A673 (cell line): ENCODE measurements at regions not wholly inside any gene's neighbourhood (a gene's known extent, or its start where the extent isn't known, plus 50 kb on each side); places are given as distances from the start of the nearest gene placed in this dataset.

Experiments used
- BruUV-seq: library from RNA; stranded (reverse); fragments of 400-500 nt; replicated peaks from 2 replicates; lab custom pipeline; 2021; lab: Mats Ljungman, UMichigan
- CTCF ChIA-PET: fragments of 300-600 bp; sonication (Branson Sonifier 250); formaldehyde crosslinking; loops from one replicate; lab custom pipeline; 2022; ENCODE audit warnings: antibody characterized with exemption; lab: Charles Lee
- POLR2A ChIA-PET: fragments of 300-600 bp; sonication (Branson Sonifier 250); formaldehyde crosslinking; loops from one replicate; lab custom pipeline; 2022; ENCODE audit warnings: antibody characterized with exemption; ENCODE audit not compliant: low non-redundant PET; lab: Charles Lee
- DNase-seq: peaks from one replicate; pipeline ENCODE4 v3.0.0-alpha.2; 2015; ENCODE audit warnings: low spot score
- H3K27ac ChIP-seq: fragments of 200-600 bp; sonication (generic); 2 replicates; pipeline ENCODE4 v1.5.1; 2016; ENCODE audit warnings: mixed run types, low read depth, mild to moderate bottlenecking, mixed read lengths, antibody characterized with exemption, low read length; ENCODE audit not compliant: poor library complexity, severe bottlenecking
- H3K27me3 ChIP-seq: fragments of 200-600 bp; sonication (generic); replicated peaks from 2 replicates; pipeline ENCODE4 v1.6.1; 2017; ENCODE audit warnings: mixed run types, low read depth, mild to moderate bottlenecking, mixed read lengths, antibody characterized with exemption, low read length; ENCODE audit not compliant: insufficient read depth, poor library complexity
- H3K36me3 ChIP-seq: fragments of 200-600 bp; sonication (generic); 2 replicates; pipeline ENCODE4 v1.6.1; 2016; ENCODE audit warnings: mixed run types, mild to moderate bottlenecking, mixed read lengths, antibody characterized with exemption, low read length; ENCODE audit not compliant: insufficient read depth, poor library complexity, severe bottlenecking
- H3K4me1 ChIP-seq: fragments of 200-600 bp; sonication (generic); 2 replicates; pipeline ENCODE4 v1.6.1; 2017; ENCODE audit warnings: mixed run types, mild to moderate bottlenecking, mixed read lengths, antibody characterized with exemption, low read length; ENCODE audit not compliant: insufficient read depth, poor library complexity, severe bottlenecking
- H3K4me3 ChIP-seq: fragments of 200-600 bp; sonication (generic); 2 replicates; pipeline ENCODE4 v1.5.1; 2016; ENCODE audit warnings: low read depth, mixed run types, mild to moderate bottlenecking, mixed read lengths, low read length; ENCODE audit not compliant: poor library complexity, severe bottlenecking
- H3K9me3 ChIP-seq: fragments of 200-600 bp; sonication (generic); 2 replicates; pipeline ENCODE4 v1.6.1; 2016; ENCODE audit warnings: mixed run types, low read depth, mild to moderate bottlenecking, mixed read lengths, antibody characterized with exemption, low read length; ENCODE audit not compliant: poor library complexity, severe bottlenecking
- EZH2 ChIP-seq: fragments of 200-600 bp; sonication (generic); IDR thresholded peaks from 2 replicates; pipeline ENCODE4 v1.6.1; 2017; ENCODE audit warnings: borderline replicate concordance, low read depth, mild to moderate bottlenecking, mixed read lengths, antibody characterized with exemption, low read length; ENCODE audit not compliant: poor library complexity, severe bottlenecking
- intact Hi-C: fragments of 100-400 bp; cut with micrococcal nuclease; formaldehyde crosslinking; loops from one replicate; pipeline ENCODE4 v1.10.0; 2022; ENCODE audit not compliant: unreplicated experiment
- TF ChIP-seq, protein P1 (sequence below): fragments of 300-800, 200-600 bp; sonication (generic); conservative IDR thresholded peaks from 2 replicates; pipeline ENCODE4 v1.5.1; 2017; ENCODE audit warnings: low read depth, mild to moderate bottlenecking, antibody characterized with exemption, low read length, moderate library complexity, mixed read lengths

DNA sequence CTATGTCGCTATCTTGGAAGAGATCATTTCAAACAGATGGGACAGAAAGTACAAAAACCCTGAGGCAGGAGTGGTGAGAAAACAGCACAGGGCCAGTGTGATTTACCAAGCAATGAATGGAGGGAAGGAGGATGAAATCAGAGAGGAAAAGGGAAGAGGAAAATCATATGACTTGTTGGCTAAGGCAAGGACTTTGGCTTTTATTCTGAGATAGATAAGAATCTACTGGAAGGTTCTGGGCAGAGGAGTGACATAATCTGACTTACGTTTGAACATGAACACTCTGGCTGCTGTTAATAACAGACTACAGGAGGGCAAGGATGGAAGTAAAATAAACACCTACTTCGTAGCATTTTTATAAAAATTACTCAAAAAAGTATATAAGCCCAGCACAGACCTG is 207.8 kb upstream of the SLC7A11 start:
- CTCF ChIA-PET = no interaction called here
- POLR2A ChIA-PET = no interaction called here
- no peak for DNase-seq
- TF ChIP-seq, protein P1, sequence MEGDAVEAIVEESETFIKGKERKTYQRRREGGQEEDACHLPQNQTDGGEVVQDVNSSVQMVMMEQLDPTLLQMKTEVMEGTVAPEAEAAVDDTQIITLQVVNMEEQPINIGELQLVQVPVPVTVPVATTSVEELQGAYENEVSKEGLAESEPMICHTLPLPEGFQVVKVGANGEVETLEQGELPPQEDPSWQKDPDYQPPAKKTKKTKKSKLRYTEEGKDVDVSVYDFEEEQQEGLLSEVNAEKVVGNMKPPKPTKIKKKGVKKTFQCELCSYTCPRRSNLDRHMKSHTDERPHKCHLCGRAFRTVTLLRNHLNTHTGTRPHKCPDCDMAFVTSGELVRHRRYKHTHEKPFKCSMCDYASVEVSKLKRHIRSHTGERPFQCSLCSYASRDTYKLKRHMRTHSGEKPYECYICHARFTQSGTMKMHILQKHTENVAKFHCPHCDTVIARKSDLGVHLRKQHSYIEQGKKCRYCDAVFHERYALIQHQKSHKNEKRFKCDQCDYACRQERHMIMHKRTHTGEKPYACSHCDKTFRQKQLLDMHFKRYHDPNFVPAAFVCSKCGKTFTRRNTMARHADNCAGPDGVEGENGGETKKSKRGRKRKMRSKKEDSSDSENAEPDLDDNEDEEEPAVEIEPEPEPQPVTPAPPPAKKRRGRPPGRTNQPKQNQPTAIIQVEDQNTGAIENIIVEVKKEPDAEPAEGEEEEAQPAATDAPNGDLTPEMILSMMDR = no peak
- TF ChIP-seq EZH2 = no peak
- no peak overlapping the region for H3K27ac ChIP-seq
- no peaks in the 10 kb centered on the region for H3K4me1 ChIP-seq
- intact Hi-C loops = no loop called here
- no peaks in the 10 kb centered on the region for H3K36me3 ChIP-seq
- no peak overlapping the region for H3K4me3 ChIP-seq
- H3K27me3 ChIP-seq = no peaks in the 10 kb centered on the region
- no TSS peak for BruUV-seq
- no peaks in the 10 kb centered on the region for H3K9me3 ChIP-seq

DNA sequence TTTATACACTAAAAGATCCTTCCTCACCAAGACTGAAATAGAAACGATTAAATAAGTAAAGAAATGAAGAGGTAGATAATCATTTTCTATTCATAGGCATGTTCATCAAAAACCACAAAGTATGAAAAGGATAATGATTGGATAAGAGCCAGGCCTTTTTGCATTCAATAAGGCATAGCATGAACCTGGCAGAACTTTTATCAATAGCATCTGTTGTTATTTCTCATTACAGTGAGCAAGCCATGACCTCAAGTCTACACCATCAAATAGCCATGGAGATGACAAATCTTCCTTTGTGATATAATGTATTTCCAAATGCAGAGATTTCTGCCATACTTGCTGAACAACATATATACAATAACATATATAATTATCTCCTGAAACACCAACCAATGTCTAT is 206.0 kb upstream of the SLC7A11 start:
- Histone ChIP-seq H3K4me3 (no peak overlapping the region), H3K36me3 (no peaks in the 10 kb centered on the region), H3K4me1 (no peaks in the 10 kb centered on the region), H3K9me3 (no peaks in the 10 kb centered on the region), H3K27ac (no peak overlapping the region), H3K27me3 (no peaks in the 10 kb centered on the region)
- TF ChIP-seq, protein P1 = no peak
- ChIA-PET POLR2A (no interaction called here), CTCF (no interaction called here)
- intact Hi-C loops = no loop called here
- no TSS peak for BruUV-seq
- DNase-seq = no peak

DNA sequence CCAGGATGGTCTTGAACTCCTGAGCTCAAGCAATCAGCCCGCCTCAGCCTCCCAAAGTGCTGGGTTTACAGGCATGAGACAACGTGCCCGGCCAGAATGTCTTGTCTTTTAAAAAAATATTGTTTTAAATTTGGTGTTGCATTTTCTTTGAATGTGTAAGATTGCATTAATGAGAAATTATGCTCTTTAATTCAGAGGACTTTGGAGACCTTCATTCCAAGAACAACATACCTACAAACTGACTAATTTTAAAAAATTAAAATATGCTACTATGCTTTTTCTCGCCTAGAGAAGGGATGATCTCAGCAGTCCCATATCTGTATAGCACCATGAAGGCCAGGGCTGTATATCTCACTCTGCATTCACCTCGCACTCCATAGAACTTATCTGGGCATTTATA is 204.3 kb upstream of the SLC7A11 start:
- Histone ChIP-seq H3K4me3 (no peak overlapping the region), H3K27ac (no peak overlapping the region), H3K27me3 (no peaks in the 10 kb centered on the region), H3K4me1 (no peaks in the 10 kb centered on the region), H3K9me3 (peaks cover 4% of the 10 kb centered on the region), H3K36me3 (no peaks in the 10 kb centered on the region)
- no TSS peak for BruUV-seq
- intact Hi-C loops = no loop called here
- DNase-seq = no peak
- POLR2A ChIA-PET = no interaction called here
- CTCF ChIA-PET = no interaction called here
- TF ChIP-seq, protein P1 = no peak
- no peak for TF ChIP-seq EZH2
